ENCODE measurements at regions not wholly inside any gene's neighbourhood (a gene's known extent, or its start where the extent isn't known, plus 50 kb on each side); places are given as distances from the start of the nearest gene placed in this dataset.

DNA sequence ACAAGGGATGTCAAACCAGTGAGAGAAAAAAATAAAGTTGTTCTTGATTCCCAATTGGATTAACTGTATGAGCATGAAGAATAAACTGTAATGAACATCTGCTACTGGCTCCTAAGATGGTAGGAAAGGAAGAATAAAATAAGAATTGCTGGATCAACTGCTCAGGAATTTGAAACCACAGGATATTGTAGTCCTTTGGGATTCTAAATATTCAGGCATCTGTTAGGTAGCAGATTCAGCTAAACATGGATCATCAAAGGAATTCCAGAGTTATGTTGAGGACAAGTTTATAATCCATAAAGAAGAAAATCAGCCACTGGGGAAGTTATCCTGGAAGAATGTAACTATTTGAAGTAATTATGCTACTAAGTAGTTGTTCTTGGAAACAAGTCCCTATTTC is 65.8 kb downstream of the ISL1 start:
- no peak for DNase-seq (ENCODE audit: low read depth in 4 of 4, low spot score in 3 of 4)

DNA sequence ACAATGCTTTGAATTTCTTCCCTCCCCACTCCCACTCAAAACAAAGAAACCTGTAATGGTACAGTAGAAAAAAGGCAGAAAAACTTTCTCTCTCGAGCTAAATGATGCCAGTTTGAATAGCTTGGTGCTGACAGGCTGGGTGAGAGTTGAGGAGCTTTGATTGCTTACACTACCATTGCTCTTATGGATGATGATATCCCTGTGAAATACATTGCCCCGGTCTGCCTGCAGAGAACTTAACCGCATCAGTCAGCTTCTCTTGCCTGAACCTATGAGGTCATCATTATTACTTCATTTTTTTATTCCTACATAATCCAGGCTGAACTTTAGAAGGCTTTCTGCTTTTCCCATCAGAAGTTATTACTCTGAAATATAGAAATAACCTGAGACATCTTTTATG is 69.3 kb downstream of the ISL1 start:
- no peak for DNase-seq (ENCODE audit: low read depth in 4 of 4, low spot score in 3 of 4)

DNA sequence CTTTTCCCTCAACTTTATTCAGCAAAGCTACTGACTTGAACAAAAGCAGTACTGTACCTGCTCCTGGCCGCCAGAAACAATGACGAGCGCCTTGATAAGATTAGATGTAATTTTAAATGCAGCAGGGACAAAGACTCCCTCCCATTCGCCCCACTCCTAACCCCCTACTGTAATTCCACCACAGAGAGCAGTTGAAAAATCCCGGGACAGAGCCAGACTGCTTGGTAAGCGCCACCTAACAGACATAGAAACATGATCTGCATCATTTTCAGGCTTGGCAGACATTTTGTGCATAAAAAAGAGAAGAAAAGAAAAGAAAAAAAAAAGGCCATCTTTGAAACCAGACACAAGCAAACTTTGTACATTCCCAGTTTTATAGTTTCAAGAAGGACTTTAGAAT is 81.9 kb downstream of the ISL1 start:
- peak in 1 of 4 donors; percentile 6 for DNase-seq (ENCODE audit: low read depth in 4 of 4, low spot score in 3 of 4)

DNA sequence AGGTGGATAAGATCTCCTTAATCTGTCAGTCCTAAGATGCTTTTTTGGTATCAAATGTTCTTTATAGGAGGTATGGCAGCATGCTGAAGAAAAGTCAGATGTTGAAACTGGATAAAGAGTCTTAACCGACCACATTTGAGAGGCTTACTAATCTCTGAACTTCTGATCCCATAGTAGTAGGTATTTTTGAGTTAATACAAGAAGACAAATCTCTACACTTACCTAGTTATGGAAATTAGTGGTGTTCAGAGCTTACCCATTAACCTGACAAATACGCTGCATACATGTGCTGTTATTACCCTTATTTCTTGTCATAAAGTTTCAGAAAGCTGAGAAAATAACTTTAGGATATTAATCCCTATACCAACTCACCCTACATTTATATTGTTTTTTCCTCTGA is 83.0 kb downstream of the ISL1 start:
- DNase-seq (ENCODE audit: low read depth in 4 of 4, low spot score in 3 of 4): no peak

GRCh38 chr5:51468196-51468595 is 84.9 kb downstream of the ISL1 start:
- DNase-seq (ENCODE audit: low read depth in 4 of 4, low spot score in 3 of 4): no peak

DNA sequence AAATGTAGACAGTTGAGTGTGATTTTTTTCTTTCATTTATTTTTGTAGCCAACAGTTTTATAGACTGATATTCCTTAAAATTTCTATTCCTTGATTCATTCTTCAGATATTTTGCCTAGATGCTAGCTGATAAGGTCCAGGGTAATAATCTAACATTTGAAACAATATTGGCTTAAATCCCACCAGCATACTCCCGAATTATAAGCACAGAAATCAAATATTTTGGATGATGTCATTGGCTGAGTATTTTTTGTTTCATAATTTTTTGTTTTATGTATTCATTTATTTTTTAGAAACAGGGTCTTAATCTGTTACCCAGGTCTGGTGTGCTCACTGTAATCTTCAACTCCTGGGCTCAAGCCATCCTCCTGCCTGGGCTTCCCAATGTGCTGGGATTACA is 88.4 kb downstream of the ISL1 start:
- no peak for DNase-seq (ENCODE audit: low read depth in 4 of 4, low spot score in 3 of 4)

GRCh38 chr5:51472472-51472871 is 89.2 kb downstream of the ISL1 start:
- DNase-seq (ENCODE audit: low read depth in 4 of 4, low spot score in 3 of 4): no peak

DNA sequence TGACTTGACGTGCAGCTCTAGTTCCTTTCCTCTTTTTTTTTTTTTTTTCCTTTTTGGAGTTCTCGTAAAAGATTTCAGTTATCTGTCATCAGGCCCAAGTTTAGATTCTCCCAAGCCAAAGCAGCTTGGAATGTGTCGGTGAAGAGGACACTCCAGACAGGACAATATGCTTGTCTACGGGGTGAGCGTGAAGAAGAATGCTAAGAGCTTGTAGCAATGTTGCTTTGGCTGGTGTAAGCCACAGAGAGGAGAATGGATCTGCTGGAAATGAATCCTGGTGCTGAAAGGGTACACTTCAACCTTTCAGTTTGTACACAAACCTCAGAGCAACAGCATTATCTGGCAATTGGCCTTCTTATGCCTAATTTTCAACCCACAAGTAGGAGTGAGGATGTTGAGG is 92.4 kb downstream of the ISL1 start:
- no peak for DNase-seq (ENCODE audit: low read depth in 4 of 4, low spot score in 3 of 4)

DNA sequence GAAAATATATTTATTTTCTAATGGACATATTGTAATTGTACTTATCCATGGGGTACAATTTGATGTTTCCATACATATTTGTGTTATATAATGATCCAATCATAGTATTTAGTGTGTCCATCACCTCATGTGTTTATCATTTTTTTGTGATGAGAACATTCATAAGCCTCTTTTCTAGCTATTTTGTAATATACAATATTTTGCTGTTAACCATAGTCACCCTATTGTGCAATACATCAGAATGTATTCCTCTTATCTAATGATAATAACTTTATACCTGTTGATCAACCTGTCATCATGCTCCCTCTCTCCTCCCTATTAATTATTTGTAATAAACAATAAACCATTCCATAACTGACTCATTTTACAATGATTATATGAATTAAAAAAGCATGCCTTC is 93.2 kb downstream of the ISL1 start:
- no peak for DNase-seq (ENCODE audit: low read depth in 4 of 4, low spot score in 3 of 4)

DNA sequence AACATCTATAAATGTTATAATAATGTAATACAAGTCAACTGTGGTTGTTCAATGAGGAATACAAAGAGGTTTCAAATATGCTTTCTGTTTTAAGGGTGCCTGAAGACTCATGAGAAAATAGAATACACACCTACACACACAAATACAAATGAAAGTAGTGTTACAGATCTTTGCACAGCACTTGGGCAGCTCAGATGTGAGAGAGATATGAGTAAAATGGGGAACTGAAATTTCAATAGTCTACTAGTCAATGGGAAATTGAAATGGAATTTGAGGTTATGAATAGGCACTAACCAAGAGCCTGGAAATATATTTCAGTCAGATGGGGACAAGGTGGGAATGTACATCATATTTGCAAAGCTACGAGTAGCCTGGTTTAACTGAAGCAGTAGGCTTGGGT is 96.6 kb downstream of the ISL1 start:
- no peak for DNase-seq (ENCODE audit: low read depth in 4 of 4, low spot score in 3 of 4)

DNA sequence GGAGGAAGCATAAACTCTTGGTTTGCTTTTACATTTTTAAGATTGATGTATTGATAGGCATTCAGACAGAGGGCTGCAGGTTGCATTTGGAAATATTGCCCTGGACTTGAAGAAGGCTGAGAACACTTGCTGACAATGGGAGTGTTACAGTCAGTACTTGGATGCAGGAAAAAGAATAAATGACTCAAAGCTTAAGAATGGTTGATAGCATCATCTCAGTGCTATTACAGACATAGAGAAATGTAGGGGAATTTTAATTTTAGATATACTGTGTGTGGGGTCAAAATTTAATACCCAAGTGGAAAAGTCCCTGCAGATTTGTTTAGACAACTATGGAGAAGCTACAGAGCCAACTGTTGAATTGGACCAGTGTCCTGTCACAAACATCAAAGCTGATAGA is 101.1 kb downstream of the ISL1 start:
- DNase-seq (ENCODE audit: low read depth in 4 of 4, low spot score in 3 of 4): no peak

DNA sequence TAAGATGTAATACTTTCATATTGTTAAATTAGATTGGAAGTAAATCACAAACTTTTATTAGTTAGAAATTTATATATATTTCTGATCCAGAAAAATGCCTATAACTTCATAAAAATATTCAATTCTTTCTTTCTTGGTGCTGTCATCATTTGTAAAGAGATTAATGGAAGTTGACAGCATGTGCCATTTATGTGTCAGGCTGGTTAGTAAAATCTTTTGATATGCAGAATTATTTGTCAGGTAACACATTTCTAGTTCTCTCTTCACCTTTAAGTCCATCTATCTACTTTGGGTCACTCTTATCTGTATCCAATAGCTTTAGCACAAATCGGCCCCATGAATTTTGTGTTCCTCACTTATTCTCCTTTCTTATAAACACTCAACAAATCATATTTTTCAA is 102.9 kb downstream of the ISL1 start:
- DNase-seq (ENCODE audit: low read depth in 4 of 4, low spot score in 3 of 4): no peak

- no peak for DNase-seq (ENCODE audit: low read depth in 4 of 4, low spot score in 3 of 4)
Observed at GRCh38 chr5:51487952-51488351, 104.7 kb downstream of the ISL1 start.

DNA sequence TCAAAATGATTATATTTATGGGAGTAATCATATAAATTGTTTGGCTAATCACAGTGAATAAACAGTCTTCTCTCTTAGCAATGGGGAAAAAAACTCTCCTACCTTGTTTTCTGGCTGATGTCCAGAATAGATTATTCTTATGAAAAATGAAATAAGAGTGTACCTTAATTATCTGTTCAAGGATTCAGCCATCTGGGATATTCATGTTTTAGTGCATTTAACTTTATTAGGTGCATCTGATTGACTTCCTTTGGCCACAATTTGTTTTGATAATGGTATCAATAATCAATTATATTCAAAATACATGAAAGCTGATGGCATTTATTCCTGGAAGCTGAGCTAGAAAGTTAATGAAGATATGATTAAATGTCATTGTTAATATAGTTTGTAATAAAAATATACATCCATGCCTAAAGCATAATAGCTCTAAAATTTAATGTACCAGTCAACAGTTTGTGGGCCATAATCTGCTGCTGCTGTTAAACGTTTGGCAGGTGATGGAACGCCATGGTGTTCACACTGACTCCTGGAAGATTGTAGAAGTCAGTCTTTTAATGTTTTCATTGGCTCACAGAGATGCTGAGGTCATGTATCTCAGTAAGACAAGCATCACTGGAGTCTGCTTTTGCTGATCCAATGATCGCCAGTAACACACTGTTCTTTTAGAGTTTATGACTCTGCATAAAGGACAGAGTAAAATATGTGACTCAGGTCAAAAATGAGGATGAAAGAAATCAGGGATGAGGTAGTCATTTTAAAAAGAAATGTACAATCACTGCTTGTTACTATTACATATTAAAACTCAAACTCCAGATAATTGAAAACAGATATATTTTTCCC is 105.8 kb downstream of the ISL1 start:
- DNase-seq (ENCODE audit: low read depth in 4 of 4, low spot score in 3 of 4): no peak

DNA sequence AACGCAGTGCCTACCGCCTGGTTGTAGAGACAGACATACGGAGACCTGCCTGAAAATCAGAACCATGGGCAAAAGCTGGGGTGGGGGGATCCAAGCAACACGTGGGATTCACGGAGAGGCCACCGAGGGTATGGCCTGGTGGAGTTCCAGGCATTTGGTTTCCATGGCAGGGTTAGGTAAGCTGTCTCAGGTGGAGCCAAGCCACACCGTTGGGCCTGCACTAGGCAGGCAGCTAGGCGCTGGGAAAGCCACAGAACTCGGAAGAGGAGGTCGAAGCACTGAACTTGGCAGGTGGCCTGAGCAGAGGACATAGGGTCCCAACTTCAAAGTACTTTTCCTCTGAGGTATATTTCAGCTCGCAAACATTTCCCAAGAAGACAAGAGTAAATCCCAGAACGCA is 111.6 kb downstream of the ISL1 start:
- DNase-seq (ENCODE audit: low read depth in 4 of 4, low spot score in 3 of 4): no peak

DNA sequence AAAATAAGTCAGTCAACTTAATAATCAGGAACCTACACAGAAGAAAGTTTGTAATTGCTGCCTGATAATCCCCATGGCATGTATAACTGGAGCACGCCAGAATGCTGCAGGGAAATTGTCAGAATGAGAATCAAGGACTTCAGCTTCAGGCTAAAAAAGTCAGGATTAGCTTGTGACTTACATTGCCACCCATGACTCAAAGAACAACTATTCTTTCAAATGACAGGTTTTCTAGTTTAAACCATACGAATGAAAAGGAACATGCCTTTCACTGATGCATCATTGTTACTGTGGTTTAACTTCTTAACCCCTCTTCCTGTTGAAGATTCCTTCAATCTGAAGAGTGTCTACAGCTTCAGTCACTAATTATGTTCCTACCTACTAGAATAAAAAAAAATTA is 112.4 kb downstream of the ISL1 start:
- DNase-seq (ENCODE audit: low read depth in 4 of 4, low spot score in 3 of 4): no peak

- no peak for DNase-seq (ENCODE audit: low read depth in 4 of 4, low spot score in 3 of 4)
Observed at GRCh38 chr5:51517838-51518237, 134.6 kb downstream of the ISL1 start.

DNA sequence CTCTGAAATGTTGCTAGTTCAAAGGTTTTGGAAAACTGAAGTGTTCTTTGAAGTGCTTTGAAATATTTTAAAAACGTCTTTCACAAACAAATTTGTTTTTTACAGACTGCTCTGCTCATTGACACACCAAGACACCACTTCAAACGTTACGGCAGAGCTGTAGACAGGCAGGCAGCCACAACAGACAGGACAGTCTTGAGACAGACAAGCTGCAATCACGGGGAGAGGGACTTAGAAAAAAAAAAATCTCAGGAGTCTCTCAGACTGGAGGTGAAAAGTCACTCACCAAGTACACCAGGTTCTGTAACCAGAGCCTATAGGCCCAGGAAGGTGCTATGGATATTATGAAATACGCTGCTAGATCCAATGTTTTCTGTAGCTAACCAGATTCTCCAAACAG is 135.4 kb downstream of the ISL1 start:
- DNase-seq (ENCODE audit: low read depth in 4 of 4, low spot score in 3 of 4): no peak

GRCh38 chr5:51521583-51521982 is 138.3 kb downstream of the ISL1 start:
- no peak for DNase-seq (ENCODE audit: low read depth in 4 of 4, low spot score in 3 of 4)

GRCh38 chr5:51539232-51539631 is 156.0 kb downstream of the ISL1 start:
- no peak for DNase-seq (ENCODE audit: low read depth in 4 of 4, low spot score in 3 of 4)

DNA sequence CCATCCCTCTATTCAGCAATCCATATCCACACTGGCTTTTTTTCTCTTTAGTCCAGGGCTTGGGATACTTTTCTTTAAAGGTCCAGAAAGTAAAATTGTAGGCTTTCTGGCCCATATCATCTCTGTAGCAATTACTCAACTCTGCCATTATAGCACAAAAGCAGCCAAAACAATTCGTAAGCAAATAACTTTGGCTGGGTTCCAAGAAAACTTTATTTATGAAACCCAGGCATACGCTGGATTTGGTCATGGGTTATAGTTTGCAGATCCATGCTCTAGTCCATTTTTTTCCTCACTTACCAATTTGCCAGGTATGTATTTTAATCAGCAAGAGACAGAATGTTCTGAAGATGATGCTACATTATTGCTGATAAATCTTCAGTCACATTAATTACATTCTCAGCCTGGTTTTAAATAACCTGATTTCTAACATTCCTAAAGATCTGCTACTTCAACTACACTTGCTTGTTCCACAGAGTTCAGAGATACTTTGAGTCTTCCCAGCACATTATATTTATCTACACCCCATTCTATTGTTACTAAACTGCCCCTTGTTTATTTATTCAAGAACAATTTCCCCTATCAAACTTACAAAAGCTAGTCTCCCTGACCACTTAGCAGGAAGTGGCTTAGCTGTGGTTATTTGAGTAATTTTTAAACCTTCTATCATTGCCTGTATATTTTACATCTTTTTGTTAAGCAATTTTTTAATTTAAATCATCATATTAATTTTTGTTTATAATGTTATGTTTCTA is 161.0 kb downstream of the ISL1 start:
- DNase-seq (ENCODE audit: low read depth in 4 of 4, low spot score in 3 of 4): no peak

DNA sequence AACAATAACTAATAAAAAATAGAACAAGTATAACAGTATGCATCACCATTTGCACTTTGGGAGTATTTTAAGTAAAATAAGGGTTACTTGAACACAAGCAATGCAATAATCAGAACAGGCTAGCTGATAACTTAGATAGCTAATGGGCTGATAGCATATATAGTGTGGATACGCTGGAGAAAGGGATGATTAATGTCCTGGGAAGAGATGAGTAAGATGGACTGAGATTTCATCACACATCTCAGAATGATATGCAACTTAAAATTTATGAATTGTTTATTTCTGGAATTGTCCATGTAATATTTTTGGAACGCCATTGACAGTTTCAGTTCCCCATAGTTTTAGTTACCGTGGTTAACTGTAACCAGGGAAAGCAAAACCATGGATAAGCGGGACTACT is 173.6 kb downstream of the ISL1 start:
- no peak for DNase-seq (ENCODE audit: low read depth in 4 of 4, low spot score in 3 of 4)
